OCI-LY7 (cell line): ENCODE measurements at regions not wholly inside any gene's neighbourhood (a gene's known extent, or its start where the extent isn't known, plus 50 kb on each side); places are given as distances from the start of the nearest gene placed in this dataset.

ENCODE experiments used
- BruUV-seq: library from RNA; stranded (reverse); fragments of 400-500 nt; replicated peaks from 2 replicates; lab custom pipeline; 2021; lab: Mats Ljungman, UMichigan
- CTCF ChIA-PET: fragments of 300-600 bp; sonication (Branson Sonifier 250); formaldehyde crosslinking; loops from one replicate; lab custom pipeline; 2022; ENCODE audit warnings: antibody characterized with exemption; ENCODE audit not compliant: unreplicated experiment; lab: Charles Lee
- POLR2A ChIA-PET: fragments of 300-600 bp; sonication (Branson Sonifier 250); formaldehyde crosslinking; loops from one replicate; lab custom pipeline; 2022; ENCODE audit warnings: antibody characterized with exemption; lab: Charles Lee
- DNase-seq: peaks from one replicate; pipeline ENCODE4 v3.0.0-alpha.2; 2015; ENCODE audit warnings: low spot score
- H2AFZ ChIP-seq: fragments of 200-600 bp; sonication (generic), shearing (Covaris generic); 2 replicates; pipeline ENCODE4 v1.6.1; 2014; ENCODE audit warnings: mild to moderate bottlenecking, antibody characterized with exemption, low read length, moderate library complexity
- H3K27ac ChIP-seq: fragments of 200-600 bp; sonication (generic); 2 replicates; pipeline ENCODE4 v1.5.1; 2014; ENCODE audit warnings: mixed run types, low read depth, mild to moderate bottlenecking, moderate library complexity, low read length, inconsistent platforms; ENCODE audit not compliant: poor library complexity, severe bottlenecking
- H3K36me3 ChIP-seq: fragments of 200-600 bp; sonication (generic); 2 replicates; pipeline ENCODE4 v1.6.1; 2014; ENCODE audit warnings: mild to moderate bottlenecking, antibody characterized with exemption, low read length, moderate library complexity, mixed read lengths; ENCODE audit not compliant: insufficient read depth
- H3K4me1 ChIP-seq: fragments of 200-600 bp; sonication (generic); 2 replicates; pipeline ENCODE4 v1.5.1; 2014; ENCODE audit warnings: mild to moderate bottlenecking, low read length; ENCODE audit not compliant: insufficient read depth, poor library complexity, severe bottlenecking
- H3K4me2 ChIP-seq: fragments of 200-600 bp; sonication (generic); 2 replicates; pipeline ENCODE4 v1.6.1; 2014; ENCODE audit warnings: mild to moderate bottlenecking, low read length
- H3K4me3 ChIP-seq: fragments of 200-600 bp; sonication (generic); 2 replicates; pipeline ENCODE4 v1.5.1; 2014; ENCODE audit warnings: mild to moderate bottlenecking, low read depth, low read length; ENCODE audit not compliant: poor library complexity, severe bottlenecking
- H3K79me2 ChIP-seq: fragments of 200-600 bp; sonication (generic); 2 replicates; pipeline ENCODE4 v1.6.1; 2016; ENCODE audit warnings: low read depth, mild to moderate bottlenecking, low read length, moderate library complexity, mixed read lengths; ENCODE audit not compliant: insufficient read depth
- H3K9me2 ChIP-seq: fragments of 200-600 bp; sonication (generic); 2 replicates; pipeline ENCODE4 v1.6.1; 2016; ENCODE audit warnings: mild to moderate bottlenecking, low read length, mixed read lengths; ENCODE audit not compliant: insufficient read depth
- H3K9me3 ChIP-seq: fragments of 200-600 bp; sonication (generic); 2 replicates; pipeline ENCODE4 v1.6.1; 2014; ENCODE audit warnings: mild to moderate bottlenecking, mixed run types, low read length, mixed read lengths
- H4K20me1 ChIP-seq: fragments of 200-600 bp; sonication (generic); 2 replicates; pipeline ENCODE4 v1.6.1; 2014; ENCODE audit warnings: mild to moderate bottlenecking, antibody characterized with exemption, low read length, moderate library complexity, mixed read lengths; ENCODE audit not compliant: insufficient read depth
- CTCF ChIP-seq: fragments of 200-600 bp; sonication (generic); conservative IDR thresholded peaks from 2 replicates; pipeline ENCODE4 v1.5.1; 2014; ENCODE audit warnings: mild to moderate bottlenecking, antibody characterized with exemption, low read length, moderate library complexity, mixed read lengths
- EZH2phosphoT487 ChIP-seq: fragments of 200-600 bp; sonication (generic); IDR thresholded peaks from 2 replicates; pipeline ENCODE4 v1.6.1; 2018; ENCODE audit warnings: low read depth, borderline replicate concordance, mild to moderate bottlenecking, mixed run types, antibody characterized with exemption, low read length, moderate library complexity, mixed read lengths
- intact Hi-C: fragments of 100-400 bp; cut with micrococcal nuclease; formaldehyde crosslinking; loops from one replicate; pipeline ENCODE4 v1.10.0; 2022; ENCODE audit not compliant: unreplicated experiment

GRCh38 chr3:163852233-163852632, 1226.1 kb downstream of the SI start:
- no peak overlapping the region for H2AFZ ChIP-seq
- no TSS peak for BruUV-seq
- H3K4me3 ChIP-seq, result no peak overlapping the region
- no peaks in the 10 kb centered on the region for H3K9me2 ChIP-seq
- ChIA-PET POLR2A (no interaction called here), CTCF (no interaction called here)
- no peaks in the 10 kb centered on the region for H3K79me2 ChIP-seq
- H3K9me3 ChIP-seq, result no peaks in the 10 kb centered on the region
- no peaks in the 10 kb centered on the region for H3K4me1 ChIP-seq
- H3K27ac ChIP-seq, result no peak overlapping the region
- no peak overlapping the region for H3K4me2 ChIP-seq
- no peaks in the 10 kb centered on the region for H4K20me1 ChIP-seq
- no peak for DNase-seq
- H3K36me3 ChIP-seq, result no peaks in the 10 kb centered on the region
- intact Hi-C loops, result no loop called here
- TF ChIP-seq CTCF (no peak), EZH2phosphoT487 (no peak)

- Histone ChIP-seq H3K9me2 (no peaks in the 10 kb centered on the region), H3K9me3 (no peaks in the 10 kb centered on the region), H2AFZ (no peak overlapping the region), H4K20me1 (no peaks in the 10 kb centered on the region), H3K4me1 (no peaks in the 10 kb centered on the region), H3K27ac (no peak overlapping the region), H3K36me3 (no peaks in the 10 kb centered on the region), H3K4me3 (no peak overlapping the region), H3K79me2 (no peaks in the 10 kb centered on the region), H3K4me2 (no peak overlapping the region)
- CTCF ChIA-PET, result no interaction called here
- intact Hi-C loops, result no loop called here
- POLR2A ChIA-PET, result no interaction called here
- DNase-seq, result no peak
- BruUV-seq, result no TSS peak
- no peak for TF ChIP-seq CTCF
- no peak for TF ChIP-seq EZH2phosphoT487
These were observed 1239.5 kb downstream of the SI start for GRCh38 chr3:163838769-163839168.

- Histone ChIP-seq H3K36me3 (no peaks in the 10 kb centered on the region), H3K4me2 (no peak overlapping the region), H3K9me2 (no peaks in the 10 kb centered on the region), H3K79me2 (no peaks in the 10 kb centered on the region), H3K9me3 (no peaks in the 10 kb centered on the region), H3K4me3 (no peak overlapping the region), H4K20me1 (no peaks in the 10 kb centered on the region), H3K4me1 (no peaks in the 10 kb centered on the region), H2AFZ (no peak overlapping the region), H3K27ac (no peak overlapping the region)
- POLR2A ChIA-PET, result no interaction called here
- CTCF ChIA-PET, result no interaction called here
- intact Hi-C loops, result no loop called here
- no peak for DNase-seq
- TF ChIP-seq CTCF, result no peak
- no peak for TF ChIP-seq EZH2phosphoT487
- BruUV-seq, result no TSS peak
These were observed 1245.7 kb downstream of the SI start for GRCh38 chr3:163832547-163832946.
